ENCODE measurements at regions not wholly inside any gene's neighbourhood (a gene's known extent, or its start where the extent isn't known, plus 50 kb on each side); places are given as distances from the start of the nearest gene placed in this dataset.

DNA sequence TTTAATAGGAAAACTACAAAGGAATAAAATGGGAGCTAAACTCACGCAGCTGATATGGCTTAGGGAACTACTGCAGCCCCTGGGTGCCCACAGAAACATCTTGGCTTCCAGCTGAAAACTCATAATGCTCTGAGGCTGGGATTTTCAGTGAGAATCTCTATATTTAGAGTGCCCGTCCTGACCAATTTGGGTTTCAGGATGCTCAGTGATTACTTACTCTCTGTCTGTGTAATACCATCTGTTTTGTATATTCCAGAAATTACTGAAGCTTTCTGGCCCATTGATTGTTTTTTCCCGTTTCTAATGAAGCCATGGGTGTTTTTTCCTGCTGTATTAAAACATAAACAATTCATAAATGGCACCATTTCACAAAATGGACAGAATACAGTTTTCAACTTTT is 50.6 kb upstream of the ZNF385D start:
- no peak for DNase-seq (ENCODE audit: low read depth)

DNA sequence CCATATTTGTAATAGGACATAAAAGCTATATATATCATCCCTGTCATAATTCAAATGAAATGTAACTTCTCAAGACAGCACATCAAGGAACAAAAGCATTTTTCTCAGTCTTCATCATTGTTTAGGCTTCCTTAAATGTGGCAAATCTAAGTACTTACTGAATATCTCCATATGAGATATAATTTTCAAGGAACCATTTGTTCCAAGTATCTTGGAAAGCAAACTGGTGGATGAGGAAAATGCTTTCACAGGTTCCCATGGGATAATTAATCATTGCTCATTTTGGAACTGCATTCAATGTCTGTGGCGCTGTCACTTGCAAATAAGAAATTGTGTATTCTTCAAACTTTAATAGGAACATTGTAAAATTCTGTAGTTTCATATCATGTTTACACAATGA is 52.6 kb upstream of the ZNF385D start:
- no peak for DNase-seq (ENCODE audit: low read depth)

GRCh38 chr3:21804330-21804729 is 53.3 kb upstream of the ZNF385D start:
- no peak for DNase-seq (ENCODE audit: low read depth)

GRCh38 chr3:21806733-21807132 is 55.7 kb upstream of the ZNF385D start:
- DNase-seq (ENCODE audit: low read depth) = no peak

- no peak for DNase-seq (ENCODE audit: low read depth)
Measured at GRCh38 chr3:21825684-21826083, 74.7 kb upstream of the ZNF385D start.

- DNase-seq (ENCODE audit: low read depth) = peak; percentile 42
Measured at GRCh38 chr3:21826416-21826815, 75.4 kb upstream of the ZNF385D start.

GRCh38 chr3:21830541-21830940 is 79.5 kb upstream of the ZNF385D start:
- DNase-seq (ENCODE audit: low read depth) = no peak

- peak; percentile 20 for DNase-seq (ENCODE audit: low read depth)
Measured at GRCh38 chr3:21835264-21835663, 84.3 kb upstream of the ZNF385D start.

DNA sequence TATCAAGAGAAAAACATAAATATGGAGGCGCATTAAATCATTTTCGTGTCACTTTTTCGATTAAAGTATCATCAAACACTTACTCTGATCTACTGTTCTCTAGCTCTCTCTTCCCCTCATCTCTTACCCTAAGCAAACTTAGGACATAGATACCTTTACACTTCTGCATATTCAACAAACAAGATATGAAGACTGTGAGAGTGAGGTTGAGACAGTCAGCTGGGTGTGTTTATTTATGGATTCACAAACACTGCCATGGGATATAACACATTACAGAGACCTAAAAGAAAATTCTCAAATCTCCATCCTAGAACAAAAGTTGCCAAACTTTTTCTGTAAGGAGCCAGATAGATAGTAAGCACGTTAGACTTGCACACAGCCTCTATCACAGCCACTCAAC is 85.2 kb upstream of the ZNF385D start:
- DNase-seq (ENCODE audit: low read depth) = no peak

DNA sequence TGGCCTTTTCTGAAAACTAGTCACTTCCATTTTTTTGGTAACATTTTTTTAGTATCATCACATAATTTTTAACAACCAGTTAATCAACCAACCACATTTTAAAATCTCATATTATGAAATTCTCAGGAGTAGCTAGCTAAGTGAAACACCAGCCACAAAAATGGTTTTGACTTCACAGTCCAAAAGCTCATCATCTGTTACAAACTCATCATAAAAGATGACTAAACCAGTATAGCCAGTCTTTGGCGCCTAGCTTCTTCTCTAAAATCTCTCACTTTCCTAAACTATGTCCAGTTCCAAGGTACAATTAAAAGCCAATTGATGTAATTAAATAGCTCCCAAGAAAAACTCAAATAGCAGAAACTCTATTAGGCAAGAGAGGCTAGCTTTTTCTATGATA is 88.2 kb upstream of the ZNF385D start:
- DNase-seq (ENCODE audit: low read depth) = peak; percentile 44

DNA sequence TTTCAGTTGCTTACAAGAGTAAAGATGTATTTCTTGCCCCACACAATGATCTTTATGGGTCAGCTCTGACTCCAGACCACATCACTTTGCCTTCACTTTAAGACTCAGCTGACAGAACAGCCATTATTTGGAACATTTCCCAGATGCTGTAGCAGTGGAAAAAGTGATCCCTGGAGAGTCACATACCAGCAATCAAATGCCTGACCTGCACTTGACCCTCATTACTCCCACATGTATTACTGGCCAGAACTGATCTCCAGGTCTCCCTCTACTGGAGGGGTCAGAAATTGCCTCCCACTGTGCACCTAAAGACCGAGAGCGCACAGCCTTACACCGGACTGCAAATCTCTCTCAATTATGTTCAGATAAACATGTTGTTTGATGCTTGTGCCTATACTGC is 88.6 kb upstream of the ZNF385D start:
- peak; percentile 86 for DNase-seq (ENCODE audit: low read depth)

DNA sequence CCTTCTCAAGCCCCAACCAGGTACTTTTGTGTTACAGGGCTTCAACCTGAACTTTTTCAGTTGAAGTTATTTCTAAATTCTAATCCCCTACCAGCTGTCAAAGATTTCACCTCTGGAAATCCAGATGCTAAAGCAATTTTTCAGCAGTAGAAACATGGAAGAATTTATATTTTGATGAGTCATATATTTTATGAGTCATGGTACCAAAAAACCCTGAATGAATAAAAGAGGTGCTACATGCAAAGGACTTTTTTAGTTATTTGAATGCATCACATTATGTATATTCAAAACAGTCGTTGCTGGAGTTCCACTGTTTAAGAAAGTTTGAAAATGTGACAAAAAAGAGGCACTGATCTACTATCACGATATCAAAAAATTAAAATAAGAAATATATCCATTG is 96.0 kb upstream of the ZNF385D start:
- peak; percentile 10 for DNase-seq (ENCODE audit: low read depth)

GRCh38 chr3:21859124-21860081 is 108.4 kb upstream of the ZNF385D start:
- DNase-seq (ENCODE audit: low read depth) = no peak

DNA sequence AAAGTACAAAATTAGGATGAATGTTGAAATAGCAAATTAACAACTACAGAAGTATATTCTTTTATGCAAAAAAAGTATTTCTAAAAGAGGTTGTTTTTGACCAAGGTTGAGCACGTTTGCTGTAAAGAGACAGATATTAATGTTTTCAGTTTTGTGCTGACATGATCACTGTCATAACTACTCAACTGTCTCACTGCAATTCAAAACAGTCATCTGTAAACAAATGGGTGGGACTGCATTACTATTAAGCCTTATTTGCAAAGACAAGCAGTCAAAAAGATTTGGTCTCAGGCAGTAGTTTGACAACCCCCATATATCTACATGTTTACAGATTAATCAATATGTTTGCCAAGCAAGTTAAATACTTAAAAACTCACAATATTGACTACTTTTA is 109.1 kb upstream of the ZNF385D start:
- no peak for DNase-seq (ENCODE audit: low read depth)

GRCh38 chr3:21860657-21861056 is 109.6 kb upstream of the ZNF385D start:
- no peak for DNase-seq (ENCODE audit: low read depth)

DNA sequence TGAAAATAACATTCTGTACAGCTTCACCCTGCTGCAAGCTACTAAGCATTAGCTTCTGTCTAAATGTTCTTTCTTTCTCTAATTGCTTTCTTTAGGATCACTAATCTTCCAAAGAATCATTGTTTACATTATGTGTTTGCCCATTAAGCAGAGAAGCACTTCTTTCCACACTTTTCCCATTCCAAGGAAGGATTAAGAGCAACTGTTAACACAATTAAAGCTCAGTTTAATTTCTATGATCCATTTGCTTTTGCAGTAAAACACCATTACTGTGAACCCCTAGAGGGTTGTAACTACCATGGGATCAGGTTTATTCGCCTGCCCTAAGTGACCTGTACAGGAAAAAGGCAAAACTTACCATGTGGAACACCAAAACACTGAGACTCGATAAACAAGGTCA is 125.8 kb upstream of the ZNF385D start:
- no peak for DNase-seq (ENCODE audit: low read depth)

DNA sequence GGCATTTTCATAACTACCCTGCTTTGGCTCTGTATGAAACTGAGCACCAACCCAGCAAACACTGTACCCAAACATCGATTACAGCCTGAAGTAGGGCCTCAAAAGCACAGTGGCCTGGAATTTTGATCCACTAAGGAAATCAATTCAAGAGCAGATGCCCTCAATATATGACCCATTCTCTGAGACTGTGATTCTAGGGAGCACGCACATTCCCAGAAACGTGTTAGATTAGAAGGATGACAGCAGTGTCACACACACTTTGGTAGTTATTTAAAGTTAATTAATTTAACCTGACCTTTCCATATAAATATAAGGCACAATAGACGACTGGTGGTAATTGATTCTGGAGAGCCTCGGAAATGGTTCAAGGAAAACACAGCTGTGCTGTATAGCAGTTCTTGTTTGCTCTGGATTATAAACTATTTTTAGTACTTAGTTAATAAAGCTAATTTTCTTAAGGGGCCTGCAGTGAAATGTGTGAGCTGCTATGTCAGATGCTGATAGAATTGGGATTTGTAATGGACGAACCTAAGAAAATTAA is 126.3 kb upstream of the ZNF385D start:
- no peak for DNase-seq (ENCODE audit: low read depth)

GRCh38 chr3:21879184-21879886 is 128.3 kb upstream of the ZNF385D start:
- DNase-seq (ENCODE audit: low read depth) = no peak

GRCh38 chr3:21888656-21889055 is 137.6 kb upstream of the ZNF385D start:
- DNase-seq (ENCODE audit: low read depth) = no peak

GRCh38 chr3:21889166-21889565 is 138.2 kb upstream of the ZNF385D start:
- no peak for DNase-seq (ENCODE audit: low read depth)

- no peak for DNase-seq (ENCODE audit: low read depth)
Measured at GRCh38 chr3:21892104-21892503, 141.1 kb upstream of the ZNF385D start.

DNA sequence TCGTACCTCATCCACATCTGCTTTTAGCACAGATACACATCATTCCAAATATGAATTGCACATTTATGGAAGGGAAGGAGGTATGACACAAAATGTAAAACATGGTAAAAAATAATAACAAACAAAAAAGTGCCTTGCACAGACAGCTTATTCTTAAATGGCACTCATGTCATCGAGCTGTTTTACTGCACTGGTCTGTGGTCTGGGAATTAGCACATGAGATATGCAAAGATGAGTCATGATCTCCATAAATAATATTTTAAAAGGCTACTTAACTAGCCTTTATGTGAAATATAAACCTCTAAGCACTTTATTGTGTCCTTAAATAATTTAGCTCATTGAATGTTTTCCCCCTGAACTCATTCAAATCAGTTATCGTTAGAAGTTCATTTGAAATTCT is 142.2 kb upstream of the ZNF385D start:
- DNase-seq (ENCODE audit: low read depth) = peak; percentile 60
